GM06990 (cell line): ENCODE measurements at regions not wholly inside any gene's neighbourhood (a gene's known extent, or its start where the extent isn't known, plus 50 kb on each side); places are given as distances from the start of the nearest gene placed in this dataset.
"Not testable (repeated sequence)": the region's sequence is repeated elsewhere in the genome, so short reads cannot be mapped to it uniquely, and the experiment has no call there.

Experiments
- DNase-seq: peaks from one replicate; pipeline ENCODE4 v3.0.0-alpha.2; 2011; ENCODE audit not compliant: insufficient read length; ENCODE audit errors: extremely low read depth
- H3K27me3 ChIP-seq: replicated peaks from 2 replicates; pipeline ENCODE4 v1.6.0; 2011; ENCODE audit warnings: low read length; ENCODE audit not compliant: control insufficient read depth, insufficient read depth
- H3K36me3 ChIP-seq: 2 replicates; pipeline ENCODE4 v1.5.1; 2011; ENCODE audit warnings: low read length; ENCODE audit not compliant: control insufficient read depth, insufficient read depth
- H3K4me3 ChIP-seq: replicated peaks from 2 replicates; pipeline ENCODE4 v1.5.1; 2011; ENCODE audit warnings: low read depth, mild to moderate bottlenecking, control low read depth, low read length
- TF ChIP-seq, protein P1 (sequence below): IDR thresholded peaks from 2 replicates; pipeline ENCODE4 v1.5.1; 2011; ENCODE audit warnings: low read length, control low read depth, mild to moderate bottlenecking, inconsistent platforms; ENCODE audit not compliant: insufficient read depth, poor library complexity, severe bottlenecking

DNA sequence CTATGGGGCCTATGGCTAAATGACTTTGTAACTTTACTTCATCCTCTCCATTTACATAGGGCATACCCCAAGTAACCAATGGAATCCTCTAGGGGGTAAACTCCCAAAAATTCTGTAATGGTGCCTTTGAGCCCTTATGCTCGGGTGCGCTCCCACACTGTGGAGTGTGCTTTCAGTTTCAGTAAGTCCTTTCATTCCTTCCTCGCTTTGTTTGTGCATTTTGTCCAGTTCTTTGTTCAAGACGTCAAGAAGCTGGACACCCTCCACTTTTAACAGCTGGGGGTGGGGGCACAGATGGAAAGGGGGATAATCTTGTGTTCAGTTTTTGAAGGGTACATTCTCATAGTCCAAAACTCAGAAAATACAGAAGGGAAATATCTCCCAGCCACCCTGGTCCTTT, 84.4 kb upstream of the C2CD4B start:
- H3K27me3 ChIP-seq, result no peaks in the 10 kb centered on the region
- no peak overlapping the region for H3K4me3 ChIP-seq
- no peak for DNase-seq
- H3K36me3 ChIP-seq, result no peaks in the 10 kb centered on the region
- TF ChIP-seq, protein P1, sequence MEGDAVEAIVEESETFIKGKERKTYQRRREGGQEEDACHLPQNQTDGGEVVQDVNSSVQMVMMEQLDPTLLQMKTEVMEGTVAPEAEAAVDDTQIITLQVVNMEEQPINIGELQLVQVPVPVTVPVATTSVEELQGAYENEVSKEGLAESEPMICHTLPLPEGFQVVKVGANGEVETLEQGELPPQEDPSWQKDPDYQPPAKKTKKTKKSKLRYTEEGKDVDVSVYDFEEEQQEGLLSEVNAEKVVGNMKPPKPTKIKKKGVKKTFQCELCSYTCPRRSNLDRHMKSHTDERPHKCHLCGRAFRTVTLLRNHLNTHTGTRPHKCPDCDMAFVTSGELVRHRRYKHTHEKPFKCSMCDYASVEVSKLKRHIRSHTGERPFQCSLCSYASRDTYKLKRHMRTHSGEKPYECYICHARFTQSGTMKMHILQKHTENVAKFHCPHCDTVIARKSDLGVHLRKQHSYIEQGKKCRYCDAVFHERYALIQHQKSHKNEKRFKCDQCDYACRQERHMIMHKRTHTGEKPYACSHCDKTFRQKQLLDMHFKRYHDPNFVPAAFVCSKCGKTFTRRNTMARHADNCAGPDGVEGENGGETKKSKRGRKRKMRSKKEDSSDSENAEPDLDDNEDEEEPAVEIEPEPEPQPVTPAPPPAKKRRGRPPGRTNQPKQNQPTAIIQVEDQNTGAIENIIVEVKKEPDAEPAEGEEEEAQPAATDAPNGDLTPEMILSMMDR, result no peak

DNA sequence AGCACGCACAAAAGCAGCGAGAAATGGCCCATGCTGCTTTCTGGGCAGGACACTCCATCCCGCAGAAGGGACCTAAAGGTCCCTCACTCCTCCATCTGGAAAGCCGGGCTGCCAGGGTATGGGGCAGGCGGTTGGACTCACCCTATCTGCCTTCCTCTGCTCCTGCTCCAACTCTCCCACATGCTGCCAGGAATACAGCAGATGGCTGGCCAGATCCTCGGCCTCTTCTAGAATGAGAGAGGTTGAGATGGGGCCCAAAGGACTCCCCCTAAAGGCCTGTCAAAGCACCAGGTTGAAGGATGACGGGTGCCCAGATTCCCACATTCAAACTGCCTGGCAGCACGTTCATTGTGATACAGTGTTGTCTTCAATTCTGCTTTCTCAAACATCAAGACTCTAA, 85.1 kb upstream of the C2CD4B start:
- no peaks in the 10 kb centered on the region for H3K36me3 ChIP-seq
- TF ChIP-seq, protein P1, result no peak
- no peak overlapping the region for H3K4me3 ChIP-seq
- DNase-seq, result no peak
- H3K27me3 ChIP-seq, result no peaks in the 10 kb centered on the region

DNA sequence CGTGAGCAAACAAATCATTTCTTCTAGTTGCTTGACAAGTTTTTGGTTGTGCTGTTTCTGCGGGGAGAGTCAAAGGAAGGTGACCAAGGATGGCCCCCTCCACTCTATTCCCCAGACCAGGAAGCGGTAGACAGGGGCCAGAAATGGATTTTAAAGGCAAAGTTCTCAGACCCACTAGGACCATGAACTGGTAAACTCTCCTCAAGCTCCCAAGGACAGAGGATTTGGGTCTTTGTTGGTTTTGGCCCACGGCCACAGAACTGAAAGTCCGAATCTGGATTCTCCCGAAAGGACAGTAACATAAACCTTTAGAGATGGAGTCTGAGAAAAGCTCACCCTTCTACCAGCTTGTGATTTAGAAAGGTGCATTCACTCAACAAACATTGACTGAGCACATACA, 85.9 kb upstream of the C2CD4B start:
- Histone ChIP-seq H3K27me3 (no peaks in the 10 kb centered on the region), H3K36me3 (no peaks in the 10 kb centered on the region), H3K4me3 (no peak overlapping the region)
- DNase-seq, result no peak
- TF ChIP-seq, protein P1, result no peak

DNA sequence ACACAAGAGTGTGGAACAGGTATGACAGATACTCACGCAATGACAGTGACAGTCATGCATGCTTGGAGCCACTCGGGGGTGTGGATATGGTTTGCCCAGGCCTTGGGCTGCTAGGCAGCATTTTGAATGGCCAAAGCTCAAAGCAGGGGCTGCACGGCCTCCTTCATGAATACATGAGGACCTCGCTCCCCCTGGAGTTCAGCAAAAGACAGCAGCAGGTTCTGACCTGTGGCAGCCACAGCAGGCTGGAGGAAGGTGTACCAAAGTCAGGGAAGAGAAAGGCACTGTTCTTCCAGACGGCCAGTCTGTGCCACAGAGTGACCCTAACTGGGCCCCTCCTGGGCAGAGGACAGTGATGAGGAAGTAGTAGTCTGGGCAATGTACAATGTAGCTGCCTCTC, 88.2 kb upstream of the C2CD4B start:
- no peak for DNase-seq
- Histone ChIP-seq H3K27me3 (no peaks in the 10 kb centered on the region), H3K36me3 (no peaks in the 10 kb centered on the region), H3K4me3 (no peak overlapping the region)
- TF ChIP-seq, protein P1, result no peak

DNA sequence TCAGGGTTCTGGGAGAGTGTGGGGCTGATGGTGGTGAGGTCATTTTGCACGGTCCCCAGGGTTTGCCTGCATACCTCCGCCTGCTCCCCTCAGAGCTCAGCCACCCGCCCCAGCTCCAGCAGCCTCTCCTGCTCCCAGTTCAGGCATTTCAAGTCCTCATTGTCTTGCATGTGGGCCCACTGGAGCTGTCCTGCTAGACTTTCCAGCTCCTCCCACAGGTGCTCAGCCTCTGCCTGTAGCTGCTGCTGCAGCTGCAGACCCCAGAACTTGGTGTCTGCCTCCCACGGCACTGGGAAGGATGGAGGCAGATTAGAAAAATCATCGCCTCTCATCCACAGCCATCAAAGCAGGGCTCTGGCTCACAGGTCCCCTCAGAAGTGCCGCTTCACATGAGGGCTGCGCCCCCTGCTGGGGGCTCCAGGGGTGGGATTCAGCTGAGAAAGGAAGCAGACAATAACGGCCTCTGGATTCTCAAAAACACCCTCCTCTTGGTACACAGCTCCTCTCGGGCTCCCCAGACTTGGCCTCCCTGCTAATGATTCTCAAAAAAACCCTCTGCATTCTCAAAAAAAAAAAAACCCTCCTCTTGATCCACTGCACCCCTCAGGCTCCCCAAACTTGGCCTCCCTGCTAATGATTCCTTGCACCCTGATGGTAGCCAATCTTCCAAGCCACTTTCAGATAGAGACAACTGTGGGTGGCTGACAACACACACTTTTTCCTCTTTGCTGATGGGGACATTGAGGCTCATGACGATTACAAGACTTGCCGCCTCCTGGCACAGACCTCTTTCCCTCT, 89.3 kb upstream of the C2CD4B start:
- H3K36me3 ChIP-seq, result no peaks in the 10 kb centered on the region
- TF ChIP-seq, protein P1, result peak; percentile 96
- DNase-seq, result peak; percentile 41

DNA sequence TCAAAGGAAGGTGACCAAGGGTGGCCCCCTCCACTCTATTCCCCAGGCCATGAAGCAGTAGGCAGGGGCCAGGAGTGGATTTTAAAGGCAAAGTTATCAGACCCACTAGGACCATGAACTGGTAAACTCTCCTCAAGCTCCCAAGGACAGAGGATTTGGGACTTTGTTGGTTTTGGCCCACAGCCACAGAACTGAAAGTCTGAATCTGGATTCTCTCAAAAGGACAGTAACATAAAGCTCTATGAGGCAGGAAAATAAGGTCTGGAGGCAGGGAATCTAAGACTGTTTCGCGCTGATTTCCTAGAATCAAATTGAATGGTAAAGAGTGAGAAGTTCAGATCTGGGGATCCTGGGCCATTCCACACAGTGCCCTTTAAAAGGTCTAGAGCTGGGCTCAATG, 91.3 kb upstream of the C2CD4B start:
- H3K4me3 ChIP-seq, H3K36me3 ChIP-seq, DNase-seq, H3K27me3 ChIP-seq: not testable (repeated sequence)

More for the DNA sequence above, 89.3 kb upstream of the C2CD4B start:
- no peaks in the 10 kb centered on the region for H3K27me3 ChIP-seq
- no peak overlapping the region for H3K4me3 ChIP-seq
